NCI-H2081 (cell line): ENCODE measurements at regions not wholly inside any gene's neighbourhood (a gene's known extent, or its start where the extent isn't known, plus 50 kb on each side); places are given as distances from the start of the nearest gene placed in this dataset.
"Not testable (repeated sequence)": the region's sequence is repeated elsewhere in the genome, so short reads cannot be mapped to it uniquely, and the experiment has no call there.

Experiments
- DNase-seq, 2 experiments: peaks; one replicate each; lab custom pipeline; 2025; lab: John Stamatoyannopoulos, UW

DNA sequence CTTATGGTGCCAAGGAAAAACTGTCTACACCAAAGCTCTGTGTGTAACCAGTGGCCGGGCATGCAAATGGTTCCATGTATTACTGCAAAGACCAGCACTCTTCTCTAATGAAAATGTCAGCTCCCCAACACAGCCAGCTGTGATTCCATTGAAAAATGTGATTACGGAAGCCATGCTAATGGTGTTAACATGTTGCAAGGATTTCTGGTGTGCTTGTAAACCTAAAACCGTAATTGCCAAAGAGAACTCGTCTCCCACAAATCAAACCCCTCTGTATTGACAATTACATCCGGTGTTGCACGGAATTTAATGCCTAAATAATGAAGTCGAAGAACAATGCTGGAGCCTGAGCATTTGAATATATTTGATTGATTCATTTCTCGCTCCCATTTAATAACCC, 351.7 kb downstream of the NPIPA8 start:
- DNase-seq: no peak

- DNase-seq: no peak
Observed at GRCh38 chr16:17983847-17984639, 352.5 kb downstream of the NPIPA8 start.

DNA sequence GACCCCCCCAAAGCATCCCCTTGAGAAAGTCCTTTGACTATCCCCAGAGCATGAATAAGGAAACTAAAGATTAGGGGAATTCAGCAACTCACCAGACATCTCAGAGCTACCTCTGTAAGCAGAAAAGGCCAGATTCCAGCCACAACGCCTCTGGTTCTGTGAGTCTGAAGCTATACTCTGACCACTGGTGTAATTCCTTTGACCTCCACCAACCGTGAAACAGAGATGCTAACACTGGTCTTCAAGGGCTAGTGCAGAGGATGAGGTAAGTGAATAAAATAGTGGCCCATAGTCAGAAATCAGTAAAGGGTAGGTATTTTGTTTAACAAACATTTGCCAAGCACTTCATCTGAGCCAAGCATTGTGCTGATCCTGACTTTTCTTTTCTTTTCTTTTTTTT, 353.4 kb downstream of the NPIPA8 start:
- no peak for DNase-seq

DNA sequence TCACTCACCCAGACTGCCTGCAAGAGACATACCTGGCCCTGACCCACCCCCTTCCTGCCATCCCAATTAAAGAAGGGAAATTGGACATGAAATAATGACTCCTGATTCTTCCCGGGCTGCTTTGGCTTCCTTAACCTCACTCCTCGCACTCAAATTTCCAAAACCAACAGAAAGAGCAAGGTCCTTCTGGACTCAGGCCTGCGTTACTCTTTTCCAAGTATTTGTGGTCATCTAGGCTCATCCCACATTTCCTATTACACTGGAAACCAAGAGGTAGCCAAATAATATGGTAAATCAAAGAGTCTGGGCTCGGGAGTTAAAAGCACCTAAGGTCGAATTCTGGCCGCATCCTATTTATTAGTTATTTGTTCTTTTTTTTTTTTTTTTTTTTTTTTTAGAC, 359.3 kb downstream of the NPIPA8 start:
- DNase-seq: no peak

DNA sequence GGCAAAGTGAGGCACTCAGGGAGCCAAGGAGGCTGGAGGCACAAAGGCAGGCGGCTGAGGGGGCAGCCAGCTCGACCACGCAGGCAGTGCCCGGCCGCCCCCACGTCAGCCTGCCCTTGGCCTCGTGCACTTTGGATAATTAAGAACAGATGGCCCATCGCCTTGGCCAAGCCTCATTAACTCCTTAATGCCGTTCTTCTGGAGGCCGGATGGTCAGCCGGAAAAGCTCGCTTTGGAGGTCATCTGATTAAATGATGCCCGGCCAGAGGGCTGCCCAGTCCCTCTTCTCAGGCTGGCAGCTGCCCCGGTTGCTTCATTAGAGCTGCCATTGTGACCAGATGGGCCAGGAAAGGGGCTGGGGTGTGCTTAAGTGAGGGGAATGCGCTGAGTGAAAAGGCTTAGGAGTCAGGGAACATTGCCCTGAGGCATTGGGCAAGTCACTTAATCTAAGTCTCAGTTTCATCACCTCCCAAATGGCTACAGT, 364.0 kb downstream of the NPIPA8 start:
- no peak for DNase-seq

GRCh38 chr16:17970816-17971331, 365.7 kb downstream of the NPIPA8 start:
- no peak for DNase-seq

DNA sequence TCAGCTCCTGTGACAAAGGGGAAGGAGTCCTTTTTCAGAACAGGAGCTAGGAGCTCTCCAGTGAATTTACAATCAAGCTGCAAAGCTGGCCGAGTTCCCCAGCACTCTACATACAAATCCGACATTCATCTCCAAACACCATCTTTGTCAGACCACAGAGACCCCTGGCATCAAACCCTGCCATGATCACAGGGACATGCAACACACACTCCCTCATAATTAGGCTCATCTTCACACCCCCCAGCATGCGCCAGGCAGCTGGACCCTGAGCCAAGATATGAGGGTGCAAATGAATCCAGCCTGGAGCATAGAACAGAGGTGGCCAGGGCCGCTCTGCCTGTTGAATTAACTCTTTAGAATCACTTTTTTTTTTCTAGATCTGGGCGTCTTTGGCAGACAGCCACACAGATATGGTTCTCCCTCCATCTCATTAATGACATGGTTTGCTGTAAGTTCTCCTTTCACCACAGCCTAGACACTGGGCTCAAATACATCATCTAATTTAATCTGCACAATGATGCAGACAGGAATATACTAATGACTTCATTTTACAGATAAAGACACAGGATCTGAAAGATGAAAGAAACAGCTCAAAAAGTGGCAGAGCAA, 366.3 kb downstream of the NPIPA8 start:
- no peak for DNase-seq

GRCh38 chr16:17965133-17965900, 371.2 kb downstream of the NPIPA8 start:
- no peak for DNase-seq

DNA sequence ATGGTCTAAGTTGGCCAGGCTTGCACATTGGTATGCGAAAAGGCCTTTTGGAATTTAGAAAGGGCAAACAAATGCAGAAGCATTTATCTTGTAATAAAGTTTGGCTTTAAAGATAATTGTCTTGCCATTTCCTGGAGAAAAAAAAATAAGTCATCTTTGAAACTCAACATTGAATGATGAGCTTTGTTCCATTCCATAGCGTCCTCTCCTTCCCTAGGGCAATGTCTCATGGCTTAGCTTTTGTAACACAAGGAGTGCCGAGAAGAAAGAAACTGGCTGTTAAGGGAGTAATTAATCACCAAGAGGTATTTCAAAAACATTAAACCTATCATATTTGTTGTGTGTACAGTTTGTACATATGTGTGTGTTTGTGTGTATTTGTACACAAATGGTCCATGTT, 372.3 kb downstream of the NPIPA8 start:
- DNase-seq: no peak

DNA sequence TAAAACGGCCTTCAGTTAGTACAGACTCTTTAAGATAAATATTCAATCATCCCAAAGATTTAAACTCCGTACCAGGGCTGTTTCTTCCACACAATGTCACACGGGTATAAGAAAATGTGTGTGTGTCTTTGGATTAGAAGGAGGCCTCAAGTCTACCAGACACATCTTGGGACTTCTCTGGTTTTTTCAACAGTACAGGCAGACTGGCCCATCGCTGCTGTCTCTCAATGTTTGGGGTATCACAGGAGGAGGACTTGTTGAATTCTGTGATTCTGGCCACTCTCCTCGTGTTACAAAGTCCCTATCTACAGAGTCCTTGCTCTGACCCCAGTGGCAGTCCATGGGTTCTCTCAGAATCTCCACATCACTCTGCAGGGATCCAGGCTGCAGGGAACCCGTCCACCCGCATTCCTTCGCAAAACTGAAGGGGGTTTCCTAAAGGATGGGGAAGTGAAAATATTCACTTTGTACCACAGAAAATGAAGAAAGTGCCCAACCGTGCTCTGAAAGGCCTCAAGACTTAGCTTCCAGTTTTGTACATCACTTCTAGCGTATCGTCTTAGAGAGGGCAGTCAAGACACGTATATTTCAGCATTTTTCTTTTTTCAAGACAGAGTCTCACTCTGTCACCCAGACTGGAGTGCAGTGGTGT, 373.2 kb downstream of the NPIPA8 start:
- no peak for DNase-seq

DNA sequence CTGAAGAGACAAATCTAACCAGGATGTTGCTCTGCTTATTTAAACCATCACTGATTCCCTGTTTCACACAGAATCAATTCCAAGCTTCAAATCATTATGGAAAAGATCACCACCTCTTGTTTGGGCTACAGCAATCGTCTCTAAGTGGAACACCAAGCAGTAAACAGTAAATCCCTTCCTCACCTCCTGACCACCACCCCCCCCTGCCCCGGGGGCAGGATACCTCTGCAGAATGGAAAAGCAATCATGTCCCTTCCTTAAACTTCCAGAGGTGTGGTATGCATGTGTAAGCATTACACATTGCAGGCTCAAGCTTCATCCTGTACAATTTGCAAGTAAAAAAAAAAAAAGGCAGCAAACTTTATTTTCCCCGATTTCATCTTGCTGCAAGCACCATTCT, 373.8 kb downstream of the NPIPA8 start:
- DNase-seq: no peak

DNA sequence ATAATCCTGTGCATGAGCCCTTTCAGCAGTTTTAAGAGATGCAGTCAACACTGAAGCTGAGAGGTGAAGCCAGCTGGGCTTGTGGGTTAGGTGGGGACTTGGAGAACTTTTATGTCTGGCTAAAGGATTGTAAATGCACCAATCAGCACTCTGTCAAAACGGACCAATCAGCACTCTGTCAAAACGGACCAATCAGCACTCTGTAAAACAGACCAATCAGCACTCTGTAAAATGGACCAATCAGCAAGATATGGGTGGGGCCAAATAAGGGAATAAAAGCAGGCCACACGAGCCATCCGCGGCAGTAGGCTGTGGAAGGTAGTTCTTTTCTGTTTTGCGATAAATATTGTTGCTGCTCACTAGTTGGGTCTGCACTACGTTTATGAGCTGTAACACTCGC, 374.7 kb downstream of the NPIPA8 start:
- DNase-seq: not testable (repeated sequence)

- no peak for DNase-seq
Observed at GRCh38 chr16:17951378-17951777, 385.2 kb downstream of the NPIPA8 start.

DNA sequence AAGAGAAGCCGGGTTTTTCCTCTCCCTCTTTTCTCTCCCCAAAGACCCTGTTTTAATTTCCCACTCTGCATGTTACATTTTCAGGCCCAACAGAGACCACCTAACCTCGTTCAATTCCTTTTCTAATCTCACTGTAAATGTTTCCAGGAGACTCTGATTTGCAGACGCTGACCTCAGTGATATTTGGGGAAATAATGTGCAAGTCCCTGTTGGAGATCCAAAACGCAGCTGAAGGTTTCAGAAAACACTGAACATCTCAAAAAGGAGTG, 386.6 kb downstream of the NPIPA8 start:
- DNase-seq: no peak

GRCh38 chr16:17949141-17949981, 387.2 kb downstream of the NPIPA8 start:
- no peak for DNase-seq

- no peak for DNase-seq
Observed at GRCh38 chr16:17947637-17948036, 388.9 kb downstream of the NPIPA8 start.

GRCh38 chr16:17947165-17947564, 389.4 kb downstream of the NPIPA8 start:
- no peak for DNase-seq

DNA sequence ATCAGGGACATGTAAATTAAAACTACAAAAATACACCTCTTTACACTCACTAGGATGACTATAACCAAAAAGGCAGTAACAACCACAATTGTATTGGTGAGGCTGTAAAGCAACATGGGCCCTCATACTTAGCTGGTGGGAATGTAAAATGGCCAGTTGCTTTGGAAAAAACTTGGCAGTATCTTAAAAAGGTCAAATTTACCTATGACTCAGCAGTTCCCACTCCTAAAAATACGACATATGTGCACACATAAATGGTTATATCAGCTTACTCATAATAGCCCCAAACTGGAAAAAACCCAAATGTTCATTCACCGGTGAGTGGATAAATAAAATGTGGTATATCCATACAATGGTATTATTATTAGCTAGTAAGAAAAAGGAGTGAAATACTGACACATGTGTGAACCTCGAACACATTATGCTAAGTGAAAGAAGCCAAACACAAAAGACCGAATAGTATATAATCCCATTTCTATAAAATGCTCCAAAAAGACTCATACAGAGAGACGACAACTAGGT, 391.4 kb downstream of the NPIPA8 start:
- DNase-seq: no peak

GRCh38 chr16:17944345-17944744, 392.2 kb downstream of the NPIPA8 start:
- no peak for DNase-seq

GRCh38 chr16:17942067-17942466, 394.5 kb downstream of the NPIPA8 start:
- DNase-seq: no peak
